ENCODE measurements at regions not wholly inside any gene's neighbourhood (a gene's known extent, or its start where the extent isn't known, plus 50 kb on each side); places are given as distances from the start of the nearest gene placed in this dataset.

- TF ChIP-seq POLR2A (IDR thresholded peaks at IDR 0.05; ENCODE audit: low read depth, low read length) = no peak
- TF ChIP-seq EZH2 (IDR thresholded peaks at IDR 0.05; ENCODE audit: borderline replicate concordance, low read depth, low read length, severe bottlenecking) = no peak
- no peak for TF ChIP-seq CTCF (IDR thresholded peaks at IDR 0.05; ENCODE audit: extremely low read depth in 1 of 2, insufficient read depth in 1 of 2, low read depth in 1 of 2, low read length in 2 of 2)
- TF ChIP-seq MAX (IDR thresholded peaks at IDR 0.05; ENCODE audit: insufficient read depth, insufficient read length) = no peak
- no peak for TF ChIP-seq POLR2AphosphoS5 (IDR thresholded peaks at IDR 0.05; ENCODE audit: insufficient read depth, low read depth, low read length)
- no peak for TF ChIP-seq JUN (IDR thresholded peaks at IDR 0.05; ENCODE audit: borderline replicate concordance, insufficient read depth, insufficient read length, low read depth)
- TF ChIP-seq MYC (IDR thresholded peaks at IDR 0.05; ENCODE audit: low read depth, low read length) = no peak
- TF ChIP-seq GATA2 (IDR thresholded peaks at IDR 0.05; ENCODE audit: insufficient read depth, insufficient read length, low read depth, low read length) = no peak
- no peak for TF ChIP-seq FOS (IDR thresholded peaks at IDR 0.05; ENCODE audit: borderline replicate concordance, insufficient read depth, low read length)
Observed at GRCh38 chr14:51465486-51465885, 186.2 kb upstream of the FRMD6 start.

Data from endothelial cell of umbilical vein (primary cell).